Rectal smooth muscle tissue (tissue), 1 donor: ENCODE measurements at regions not wholly inside any gene's neighbourhood (a gene's known extent, or its start where the extent isn't known, plus 50 kb on each side); places are given as distances from the start of the nearest gene placed in this dataset.

Experiments
- H3K27ac ChIP-seq: one replicate; pipeline ENCODE4 v1.7.0; 2013; ENCODE audit warnings: low read depth, low read length, inconsistent platforms
- H3K27me3 ChIP-seq: one replicate; pipeline ENCODE4 v1.7.0; 2013; ENCODE audit warnings: low read length; ENCODE audit not compliant: control insufficient read depth, insufficient read depth
- H3K36me3 ChIP-seq: one replicate; pipeline ENCODE4 v1.7.0; 2013; ENCODE audit warnings: low read length; ENCODE audit not compliant: control insufficient read depth, insufficient read depth
- H3K4me1 ChIP-seq: one replicate; pipeline ENCODE4 v1.7.0; 2013; ENCODE audit warnings: low read length; ENCODE audit not compliant: control insufficient read depth, insufficient read depth
- H3K4me3 ChIP-seq: one replicate; pipeline ENCODE4 v1.7.0; 2013; ENCODE audit warnings: low read length
- H3K9ac ChIP-seq: one replicate; pipeline ENCODE4 v1.7.0; 2013; ENCODE audit warnings: low read length

DNA sequence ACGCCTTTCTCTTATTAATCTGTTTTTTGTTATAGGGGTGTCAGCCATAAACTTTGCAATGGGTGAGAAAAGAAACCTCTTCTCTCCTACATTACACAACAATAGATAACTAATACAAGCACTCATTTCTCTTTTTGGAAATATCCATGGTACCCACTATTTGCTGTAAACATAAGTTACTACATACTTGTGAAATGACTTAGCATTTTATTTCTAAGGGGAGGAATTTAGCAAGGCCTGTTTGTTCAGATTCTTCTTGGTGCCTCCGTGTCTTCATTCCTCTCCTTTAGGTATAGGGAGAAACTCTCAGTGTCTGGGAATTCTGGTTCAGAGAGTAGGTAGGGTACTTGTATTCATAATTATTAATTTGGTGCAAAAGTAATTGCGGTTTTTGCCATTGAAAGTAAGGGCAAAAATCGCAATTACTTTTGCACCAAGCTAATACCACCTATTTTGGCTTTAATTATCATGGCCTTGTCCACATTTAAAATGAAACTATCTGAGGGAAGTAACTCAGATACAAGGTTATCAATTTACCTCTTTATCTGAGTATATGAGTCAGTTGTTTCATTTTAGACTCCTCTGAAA, 134.8 kb downstream of the MREG start:
- H3K4me3 ChIP-seq: no peak overlapping the region
- no peaks in the 10 kb centered on the region for H3K27me3 ChIP-seq
- no peaks in the 10 kb centered on the region for H3K36me3 ChIP-seq
- no peak overlapping the region for H3K9ac ChIP-seq
- H3K27ac ChIP-seq: no peak overlapping the region
- H3K4me1 ChIP-seq: peaks cover 1% of the 10 kb centered on the region

DNA sequence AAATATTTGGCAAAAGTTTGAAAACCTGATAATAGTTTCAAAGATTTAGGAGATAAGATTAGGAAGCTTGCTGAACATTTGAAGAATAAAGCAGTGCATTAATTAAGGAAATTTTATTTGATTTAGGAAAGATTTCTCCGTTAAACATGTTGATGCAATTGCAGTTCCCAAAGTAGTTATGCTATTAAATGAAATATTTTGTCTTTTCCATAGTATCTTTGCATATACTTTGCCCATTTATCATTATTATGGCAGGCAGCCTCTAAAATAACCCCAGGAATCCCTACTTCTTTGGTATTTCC, 136.5 kb downstream of the MREG start:
- Histone ChIP-seq H3K36me3 (no peaks in the 10 kb centered on the region), H3K4me1 (no peaks in the 10 kb centered on the region), H3K27ac (no peak overlapping the region), H3K9ac (no peak overlapping the region), H3K4me3 (no peak overlapping the region), H3K27me3 (no peaks in the 10 kb centered on the region)

DNA sequence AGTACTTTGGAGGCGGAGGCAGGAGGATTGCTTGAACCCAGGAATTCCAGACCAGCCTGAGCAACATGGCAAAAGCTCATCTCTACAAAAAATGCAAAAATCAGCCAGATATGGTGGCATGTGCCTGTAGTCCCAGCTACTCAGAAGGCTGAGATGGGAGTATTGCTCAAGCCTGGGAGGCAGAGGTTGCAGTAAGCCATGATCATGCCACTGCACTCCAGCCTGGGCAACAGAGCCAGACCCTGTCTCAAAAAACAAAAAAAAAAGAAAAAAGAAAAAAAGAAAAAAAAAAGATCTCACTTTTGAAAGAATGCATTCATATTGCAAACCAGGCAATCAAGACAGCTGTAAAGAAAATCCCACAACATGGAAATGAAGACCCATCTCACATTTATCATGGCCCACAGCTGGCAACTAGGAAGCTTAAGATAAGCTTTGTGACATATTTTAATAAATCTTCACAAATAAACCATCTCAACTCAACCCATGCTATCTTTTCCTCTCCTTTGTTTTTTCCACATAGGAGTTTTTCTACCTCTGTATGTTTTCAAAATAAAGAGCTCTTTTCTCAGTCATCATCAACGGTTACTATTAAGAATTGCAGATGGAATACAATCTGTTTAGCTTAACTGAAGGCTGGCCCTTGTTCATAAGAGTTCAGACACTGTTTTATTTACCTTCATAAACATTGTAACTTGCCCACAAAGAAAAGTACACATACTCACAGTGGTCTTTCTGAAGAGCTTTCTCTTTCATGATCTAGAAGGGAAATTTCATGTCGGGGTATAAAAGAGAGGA, 137.0 kb downstream of the MREG start:
- H3K36me3 ChIP-seq: no peaks in the 10 kb centered on the region
- H3K27me3 ChIP-seq: no peaks in the 10 kb centered on the region
- no peaks in the 10 kb centered on the region for H3K4me1 ChIP-seq
- H3K4me3 ChIP-seq: no peak overlapping the region
- no peak overlapping the region for H3K27ac ChIP-seq
- H3K9ac ChIP-seq: no peak overlapping the region

DNA sequence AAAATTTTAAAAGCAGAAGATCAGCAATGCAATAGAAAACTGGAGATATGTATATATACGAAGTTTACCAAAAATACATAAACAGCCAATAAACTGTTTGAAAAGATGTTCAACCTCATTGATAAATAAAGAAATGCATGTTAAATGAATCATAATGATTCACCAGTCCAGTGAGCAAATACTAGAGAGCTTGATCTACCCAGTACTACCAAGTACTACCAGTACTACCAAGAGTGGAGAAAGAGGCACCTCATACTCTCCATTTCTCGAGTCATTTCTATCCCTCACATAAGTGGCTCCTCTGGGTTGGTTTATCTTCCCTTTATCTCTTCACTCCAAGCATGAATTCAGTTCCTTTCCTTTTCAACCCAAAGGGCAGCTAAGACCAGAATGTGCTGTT, 138.9 kb downstream of the MREG start:
- Histone ChIP-seq H3K27me3 (no peaks in the 10 kb centered on the region), H3K36me3 (no peaks in the 10 kb centered on the region), H3K4me1 (peaks cover 2% of the 10 kb centered on the region), H3K4me3 (no peak overlapping the region), H3K9ac (no peak overlapping the region), H3K27ac (no peak overlapping the region)

DNA sequence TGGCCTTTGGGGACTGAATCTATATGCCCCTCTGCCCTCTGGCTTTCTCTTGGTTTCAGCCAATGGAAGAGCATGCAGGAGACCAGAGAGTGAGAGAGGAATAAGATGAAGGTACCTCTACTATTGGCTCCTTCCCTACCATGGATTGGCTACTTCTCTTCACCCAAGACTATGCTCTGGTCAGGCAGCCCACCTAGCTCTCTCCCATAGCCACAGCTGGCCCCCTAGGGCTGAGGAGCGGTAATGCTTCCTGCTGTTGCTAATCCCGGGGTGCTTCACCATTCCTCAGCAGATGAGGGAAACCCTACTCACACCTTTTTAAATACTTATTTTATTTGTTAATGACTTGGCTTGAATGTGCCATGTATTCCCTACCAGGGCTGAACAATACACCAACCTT, 142.4 kb downstream of the MREG start:
- H3K9ac ChIP-seq: no peak overlapping the region

DNA sequence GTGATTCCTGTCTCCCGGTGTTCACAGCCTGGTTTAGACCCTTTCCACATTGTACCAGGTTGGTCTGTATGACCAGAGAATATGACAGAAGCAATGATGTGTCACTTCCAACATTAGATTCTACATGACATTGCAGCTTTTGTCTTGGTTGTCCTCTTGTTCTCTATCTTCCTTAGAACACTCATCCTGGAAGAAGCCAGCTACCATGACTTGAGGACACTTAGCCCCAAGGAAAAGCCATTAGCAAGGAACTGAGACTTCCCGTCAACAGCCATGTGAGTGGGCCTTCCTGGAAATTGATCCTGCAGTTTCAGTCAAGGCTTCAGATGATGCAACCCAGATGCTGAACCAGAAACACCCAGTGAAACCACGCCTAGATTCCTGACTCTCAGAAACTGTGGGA, 143.3 kb downstream of the MREG start:
- Histone ChIP-seq H3K4me3 (no peak overlapping the region), H3K36me3 (no peaks in the 10 kb centered on the region), H3K27ac (peak overlapping the region; percentile 30), H3K4me1 (peaks cover 21% of the 10 kb centered on the region), H3K9ac (no peak overlapping the region), H3K27me3 (no peaks in the 10 kb centered on the region)

More for the DNA sequence above, 142.4 kb downstream of the MREG start:
- Histone ChIP-seq H3K27ac (no peak overlapping the region), H3K4me3 (no peak overlapping the region), H3K27me3 (no peaks in the 10 kb centered on the region), H3K36me3 (no peaks in the 10 kb centered on the region), H3K4me1 (peaks cover 21% of the 10 kb centered on the region)

DNA sequence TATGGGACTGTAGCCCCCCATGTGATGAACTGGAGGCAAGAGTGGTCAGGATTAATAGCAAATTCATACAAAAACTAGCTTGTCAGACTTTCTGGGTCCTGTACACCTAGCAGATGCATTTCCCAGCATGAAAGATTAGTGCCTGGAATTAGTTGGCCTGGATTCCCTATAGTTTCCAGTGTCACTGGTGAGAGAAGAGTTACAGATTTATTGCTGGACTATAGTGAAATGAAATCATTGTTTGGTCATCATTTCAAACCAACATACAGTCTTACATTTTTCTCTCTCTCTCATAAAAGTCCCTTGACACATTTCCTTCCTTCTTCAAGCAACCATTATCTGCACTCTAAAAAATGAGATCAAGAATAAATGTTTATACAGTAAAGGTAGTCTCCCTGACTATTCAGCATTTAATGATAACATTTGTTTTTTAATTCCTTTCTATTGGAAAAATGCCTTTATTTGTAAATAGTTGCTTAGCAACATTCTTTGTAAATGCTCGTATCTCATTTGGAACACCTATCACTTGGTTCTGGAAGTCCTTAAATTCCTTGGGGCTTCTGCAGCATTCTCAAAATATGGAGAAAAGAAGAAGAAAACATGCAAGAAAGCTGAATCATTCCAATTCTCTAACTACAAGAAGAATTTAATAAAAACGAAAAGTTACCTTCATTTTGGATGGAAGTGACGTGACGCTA, 144.4 kb downstream of the MREG start:
- Histone ChIP-seq H3K4me1 (peaks cover 21% of the 10 kb centered on the region), H3K4me3 (no peak overlapping the region), H3K36me3 (no peaks in the 10 kb centered on the region), H3K27ac (peak overlapping the region; percentile 21), H3K9ac (no peak overlapping the region), H3K27me3 (no peaks in the 10 kb centered on the region)

DNA sequence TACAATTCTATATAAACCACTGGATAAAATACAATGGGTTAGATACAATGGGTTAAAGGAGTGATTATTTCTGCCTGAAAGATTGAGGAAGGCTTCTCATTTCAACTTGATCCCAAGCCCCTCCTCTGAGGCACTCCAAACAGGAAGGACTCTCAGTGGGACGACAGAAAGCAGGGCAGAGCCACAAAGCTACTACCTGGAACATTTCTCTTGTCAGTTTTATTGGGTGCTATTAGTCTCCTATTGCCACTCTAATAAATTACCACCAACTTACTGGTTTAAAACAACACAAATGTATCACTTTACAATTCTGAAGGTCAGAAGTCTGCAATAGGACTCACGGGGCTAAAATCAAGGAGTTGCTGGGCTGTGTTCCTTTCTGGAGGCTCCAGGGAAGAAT, 146.7 kb downstream of the MREG start:
- Histone ChIP-seq H3K27me3 (no peaks in the 10 kb centered on the region), H3K9ac (no peak overlapping the region)

DNA sequence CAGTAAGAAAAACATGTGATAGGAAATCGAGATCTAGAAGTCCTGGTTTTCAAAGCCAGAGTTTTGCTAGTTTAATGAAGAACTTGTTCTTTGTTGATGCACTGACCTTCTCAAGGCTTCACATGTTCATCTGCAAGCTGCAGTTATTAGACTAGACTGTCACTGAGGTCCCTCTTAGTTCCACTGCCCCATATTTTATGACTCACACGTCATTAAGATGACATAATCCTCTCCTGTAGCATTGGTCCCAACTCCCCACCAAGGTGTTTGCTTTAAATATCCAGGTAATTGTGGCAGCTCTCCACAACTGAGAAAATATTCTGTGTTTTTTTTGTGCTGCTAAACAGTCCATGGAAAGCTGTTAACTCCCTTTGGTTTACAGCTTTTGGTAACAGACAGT, 149.7 kb downstream of the MREG start:
- Histone ChIP-seq H3K4me1 (peaks cover 15% of the 10 kb centered on the region), H3K4me3 (no peak overlapping the region), H3K36me3 (no peaks in the 10 kb centered on the region), H3K27me3 (no peaks in the 10 kb centered on the region), H3K27ac (no peak overlapping the region), H3K9ac (no peak overlapping the region)

More for the DNA sequence above, 146.7 kb downstream of the MREG start:
- no peaks in the 10 kb centered on the region for H3K36me3 ChIP-seq
- peaks cover 21% of the 10 kb centered on the region for H3K4me1 ChIP-seq
- H3K4me3 ChIP-seq: no peak overlapping the region
- peak overlapping the region; percentile 18 for H3K27ac ChIP-seq

DNA sequence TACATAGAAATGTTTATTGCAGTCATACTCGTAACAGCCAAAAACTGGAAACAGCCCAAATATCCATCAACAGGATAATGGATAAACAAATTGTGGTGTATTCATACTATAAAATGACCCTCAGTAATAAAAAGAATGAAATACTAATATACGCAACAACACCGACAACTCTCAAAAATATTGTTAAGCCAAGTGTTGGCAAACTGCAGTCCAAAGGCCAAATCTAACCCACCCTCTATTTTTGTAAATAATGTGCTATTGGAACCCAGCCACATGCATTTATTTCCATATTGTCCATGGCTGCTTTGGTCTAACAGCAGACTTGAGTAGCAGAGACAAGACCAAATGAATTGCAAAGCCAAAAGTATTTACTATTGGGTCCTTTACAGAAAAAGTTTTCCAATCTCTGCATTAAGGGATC, 151.0 kb downstream of the MREG start:
- Histone ChIP-seq H3K4me1 (peaks cover 10% of the 10 kb centered on the region), H3K36me3 (no peaks in the 10 kb centered on the region), H3K27me3 (no peaks in the 10 kb centered on the region), H3K9ac (no peak overlapping the region), H3K27ac (no peak overlapping the region), H3K4me3 (no peak overlapping the region)

DNA sequence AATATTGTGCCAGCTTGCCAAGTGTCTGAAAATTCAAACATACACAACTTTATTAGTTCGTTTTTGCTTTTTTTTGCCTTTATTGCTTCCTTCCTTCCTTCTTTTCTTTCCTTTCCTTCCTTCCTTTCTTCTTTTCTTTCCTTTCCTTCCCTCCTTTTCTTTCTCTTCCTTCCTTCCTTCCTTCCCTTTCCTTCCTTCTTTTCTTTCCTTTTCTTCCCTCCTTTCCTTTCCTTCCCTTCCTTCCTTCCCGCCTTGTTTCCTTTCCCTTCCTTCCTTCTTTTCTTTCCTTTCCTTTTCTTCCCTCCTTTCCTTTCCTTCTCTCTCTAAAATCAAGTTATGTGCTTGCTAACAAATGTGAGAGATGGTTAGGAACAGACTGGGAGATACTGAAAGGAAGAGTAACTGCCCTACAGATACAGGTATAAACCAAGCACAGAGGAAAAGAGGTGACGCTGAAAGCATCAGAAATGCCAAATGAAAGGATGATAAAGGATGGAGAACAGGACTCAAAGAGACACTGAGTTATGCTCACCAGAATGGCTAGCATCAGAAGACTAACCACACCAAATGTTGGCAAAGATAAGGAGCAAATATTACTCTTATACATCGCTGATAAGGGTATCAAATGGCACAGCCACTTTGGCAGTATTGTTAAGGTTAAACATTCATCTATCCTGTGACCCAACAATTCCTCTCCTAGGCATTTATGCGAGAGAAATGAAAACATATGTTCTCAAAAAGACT, 151.6 kb downstream of the MREG start:
- H3K4me1 ChIP-seq: peaks cover 4% of the 10 kb centered on the region
- H3K4me3 ChIP-seq: no peak overlapping the region
- H3K27me3 ChIP-seq: no peaks in the 10 kb centered on the region
- no peak overlapping the region for H3K9ac ChIP-seq
- H3K36me3 ChIP-seq: no peaks in the 10 kb centered on the region
- no peak overlapping the region for H3K27ac ChIP-seq

DNA sequence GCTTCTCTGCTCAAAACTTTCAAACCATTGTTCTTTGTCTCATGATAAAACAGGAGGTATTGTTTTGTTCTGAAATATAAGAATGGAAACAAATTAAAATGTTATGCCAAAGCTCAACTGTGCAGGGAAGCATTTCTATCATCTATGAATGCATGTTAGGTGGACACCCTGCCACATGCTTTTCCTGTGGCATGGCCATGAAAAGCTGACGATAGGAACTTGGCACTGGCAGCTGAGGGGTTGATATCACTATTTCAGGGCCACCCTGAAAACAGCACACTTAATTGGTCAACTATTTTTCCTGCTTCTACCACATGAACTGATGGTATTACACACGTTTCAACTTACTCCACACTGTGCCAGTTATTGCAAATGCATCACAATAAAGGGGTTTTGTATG, 157.3 kb downstream of the MREG start:
- peaks cover 3% of the 10 kb centered on the region for H3K4me1 ChIP-seq
- no peaks in the 10 kb centered on the region for H3K27me3 ChIP-seq
- H3K36me3 ChIP-seq: no peaks in the 10 kb centered on the region
- H3K9ac ChIP-seq: no peak overlapping the region
- H3K27ac ChIP-seq: no peak overlapping the region
- no peak overlapping the region for H3K4me3 ChIP-seq
